ENCODE measurements at regions not wholly inside any gene's neighbourhood (a gene's known extent, or its start where the extent isn't known, plus 50 kb on each side); places are given as distances from the start of the nearest gene placed in this dataset.
"Not testable (repeated sequence)": the region's sequence is repeated elsewhere in the genome, so short reads cannot be mapped to it uniquely, and the experiment has no call there.

GRCh38 chr7:69445541-69445940 is 152.7 kb upstream of the AUTS2 start:
- no peak for DNase-seq (ENCODE audit: low read depth)
- H3K4me3 ChIP-seq (ENCODE audit: low read depth, low read length) = no peak overlapping the region
- TF ChIP-seq CTCF (IDR thresholded peaks at IDR 0.05; ENCODE audit: control insufficient read depth, extremely low read depth, insufficient read depth) = no peak

GRCh38 chr7:69446213-69446612 is 152.1 kb upstream of the AUTS2 start:
- DNase-seq (ENCODE audit: low read depth); H3K4me3 ChIP-seq (ENCODE audit: low read depth, low read length): not testable (repeated sequence)

GRCh38 chr7:69448071-69448470 is 150.2 kb upstream of the AUTS2 start:
- TF ChIP-seq CTCF (IDR thresholded peaks at IDR 0.05; ENCODE audit: control insufficient read depth, extremely low read depth, insufficient read depth) = no peak
- no peak overlapping the region for H3K4me3 ChIP-seq (ENCODE audit: low read depth, low read length)
- DNase-seq (ENCODE audit: low read depth) = no peak

- H3K4me3 ChIP-seq (ENCODE audit: low read depth, low read length) = no peak overlapping the region
- no peak for DNase-seq (ENCODE audit: low read depth)
- TF ChIP-seq CTCF (IDR thresholded peaks at IDR 0.05; ENCODE audit: control insufficient read depth, extremely low read depth, insufficient read depth) = no peak
Observed at GRCh38 chr7:69450456-69450855, 147.8 kb upstream of the AUTS2 start.

GRCh38 chr7:69451715-69452114 is 146.6 kb upstream of the AUTS2 start:
- no peak overlapping the region for H3K4me3 ChIP-seq (ENCODE audit: low read depth, low read length)
- no peak for TF ChIP-seq CTCF (IDR thresholded peaks at IDR 0.05; ENCODE audit: control insufficient read depth, extremely low read depth, insufficient read depth)
- DNase-seq (ENCODE audit: low read depth) = no peak

GRCh38 chr7:69452797-69453196 is 145.5 kb upstream of the AUTS2 start:
- no peak for TF ChIP-seq CTCF (IDR thresholded peaks at IDR 0.05; ENCODE audit: control insufficient read depth, extremely low read depth, insufficient read depth)
- no peak for DNase-seq (ENCODE audit: low read depth)
- no peak overlapping the region for H3K4me3 ChIP-seq (ENCODE audit: low read depth, low read length)

- no peak overlapping the region for H3K4me3 ChIP-seq (ENCODE audit: low read depth, low read length)
- no peak for DNase-seq (ENCODE audit: low read depth)
- no peak for TF ChIP-seq CTCF (IDR thresholded peaks at IDR 0.05; ENCODE audit: control insufficient read depth, extremely low read depth, insufficient read depth)
Observed at GRCh38 chr7:69457595-69458504, 140.4 kb upstream of the AUTS2 start.

All from LNCaP clone FGC (cell line).